ENCODE measurements at regions not wholly inside any gene's neighbourhood (a gene's known extent, or its start where the extent isn't known, plus 50 kb on each side); places are given as distances from the start of the nearest gene placed in this dataset.
"Not testable (repeated sequence)": the region's sequence is repeated elsewhere in the genome, so short reads cannot be mapped to it uniquely, and the experiment has no call there.

DNA sequence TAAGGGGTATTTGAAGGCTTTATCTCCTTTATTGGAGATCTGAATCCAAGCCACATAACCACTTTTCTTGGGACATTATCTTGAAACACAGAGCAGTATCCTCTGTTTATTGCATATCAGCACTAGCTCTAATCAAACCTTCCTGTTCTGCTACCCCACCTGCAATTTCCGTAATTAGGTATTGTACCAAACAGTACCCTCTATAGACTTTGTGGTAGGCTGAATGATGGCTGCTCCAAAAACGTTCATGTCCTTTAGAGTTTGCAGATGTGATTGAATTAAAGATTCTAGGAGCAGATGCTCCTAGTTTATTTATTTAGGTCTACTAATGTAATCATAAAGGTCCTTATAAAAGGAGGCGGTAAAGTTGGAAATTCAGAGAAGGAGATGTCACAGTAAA lies 573.0 kb upstream of the ATXN7L3B start:
- TF ChIP-seq, protein P1, sequence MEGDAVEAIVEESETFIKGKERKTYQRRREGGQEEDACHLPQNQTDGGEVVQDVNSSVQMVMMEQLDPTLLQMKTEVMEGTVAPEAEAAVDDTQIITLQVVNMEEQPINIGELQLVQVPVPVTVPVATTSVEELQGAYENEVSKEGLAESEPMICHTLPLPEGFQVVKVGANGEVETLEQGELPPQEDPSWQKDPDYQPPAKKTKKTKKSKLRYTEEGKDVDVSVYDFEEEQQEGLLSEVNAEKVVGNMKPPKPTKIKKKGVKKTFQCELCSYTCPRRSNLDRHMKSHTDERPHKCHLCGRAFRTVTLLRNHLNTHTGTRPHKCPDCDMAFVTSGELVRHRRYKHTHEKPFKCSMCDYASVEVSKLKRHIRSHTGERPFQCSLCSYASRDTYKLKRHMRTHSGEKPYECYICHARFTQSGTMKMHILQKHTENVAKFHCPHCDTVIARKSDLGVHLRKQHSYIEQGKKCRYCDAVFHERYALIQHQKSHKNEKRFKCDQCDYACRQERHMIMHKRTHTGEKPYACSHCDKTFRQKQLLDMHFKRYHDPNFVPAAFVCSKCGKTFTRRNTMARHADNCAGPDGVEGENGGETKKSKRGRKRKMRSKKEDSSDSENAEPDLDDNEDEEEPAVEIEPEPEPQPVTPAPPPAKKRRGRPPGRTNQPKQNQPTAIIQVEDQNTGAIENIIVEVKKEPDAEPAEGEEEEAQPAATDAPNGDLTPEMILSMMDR (IDR thresholded peaks at IDR 0.05; ENCODE audit: extremely low read depth, insufficient read depth, missing control alignments): no peak
- in situ Hi-C loops (cut with MboI; ENCODE audit: low pct_unique_long_range_greater_than_20kb, low sequenced_read_pairs, unreplicated experiment): no loop called here

DNA sequence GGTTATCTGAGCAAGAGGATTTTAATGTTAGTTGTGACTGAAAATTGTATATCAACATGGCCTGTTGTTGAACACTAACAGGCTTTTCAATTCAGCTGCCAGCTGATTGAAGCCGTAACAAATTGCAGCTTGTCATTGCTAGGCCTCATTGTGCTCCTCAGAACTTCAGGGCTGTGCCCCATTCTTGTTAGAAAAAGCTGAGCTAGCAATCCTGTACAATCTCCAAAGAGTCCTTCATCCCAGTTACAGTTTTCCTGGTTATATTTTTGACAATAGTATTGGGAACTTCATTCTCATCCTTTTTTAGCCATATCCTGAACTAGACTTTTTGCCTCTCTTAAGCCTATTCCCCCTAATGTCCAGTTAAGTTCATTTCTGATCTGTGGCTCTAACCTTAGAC lies 564.1 kb upstream of the ATXN7L3B start:
- TF ChIP-seq, protein P1 (IDR thresholded peaks at IDR 0.05; ENCODE audit: extremely low read depth, insufficient read depth, missing control alignments): no peak
- in situ Hi-C loops (cut with MboI; ENCODE audit: low pct_unique_long_range_greater_than_20kb, low sequenced_read_pairs, unreplicated experiment): no loop called here

More for the DNA sequence above, 573.0 kb upstream of the ATXN7L3B start:
- no peak for DNase-seq (ENCODE audit: low spot score)

DNA sequence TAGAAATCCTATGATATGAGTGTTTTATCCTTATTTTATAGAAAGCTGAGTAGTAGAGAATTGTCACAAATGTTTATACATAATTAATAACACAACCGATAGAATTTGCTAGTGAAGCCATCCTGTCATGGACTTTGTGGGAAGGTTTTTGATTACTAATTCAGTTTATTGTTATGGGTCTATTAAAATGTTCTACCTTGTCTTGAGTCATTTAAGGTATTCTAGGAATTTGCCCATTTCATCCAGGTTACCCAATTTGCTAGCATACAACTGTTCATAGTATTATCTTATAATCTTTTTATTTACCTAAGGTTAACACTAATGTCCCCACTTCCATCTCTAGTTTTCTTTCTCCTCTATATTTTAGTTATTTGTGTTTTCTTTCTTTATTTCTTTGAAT lies 553.1 kb upstream of the ATXN7L3B start:
- DNase-seq (ENCODE audit: low spot score): no peak
- TF ChIP-seq, protein P1 (IDR thresholded peaks at IDR 0.05; ENCODE audit: extremely low read depth, insufficient read depth, missing control alignments): no peak
- in situ Hi-C loops (cut with MboI; ENCODE audit: low pct_unique_long_range_greater_than_20kb, low sequenced_read_pairs, unreplicated experiment): no loop called here

More for the DNA sequence above, 564.1 kb upstream of the ATXN7L3B start:
- no peak for DNase-seq (ENCODE audit: low spot score)

DNA sequence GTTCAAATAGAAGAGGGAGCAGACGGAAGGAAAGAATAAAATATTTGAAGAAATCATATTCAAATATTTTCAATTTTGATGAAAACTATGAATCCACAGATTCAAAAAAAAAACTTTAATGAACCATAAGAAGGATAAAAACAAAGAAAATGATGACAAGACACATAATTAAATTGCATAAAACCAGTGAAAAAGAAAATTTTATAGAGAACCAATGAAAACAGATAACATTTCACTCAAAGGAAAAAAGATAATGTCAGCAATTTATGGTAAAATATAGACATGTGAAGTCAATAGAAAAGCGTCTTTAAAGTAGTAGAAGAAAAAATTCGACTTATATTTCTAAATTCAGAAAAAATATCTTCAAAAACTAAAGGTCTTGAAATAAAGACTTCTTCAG lies 546.5 kb upstream of the ATXN7L3B start:
- TF ChIP-seq, protein P1 (IDR thresholded peaks at IDR 0.05; ENCODE audit: extremely low read depth, insufficient read depth, missing control alignments): no peak
- in situ Hi-C loops (cut with MboI; ENCODE audit: low pct_unique_long_range_greater_than_20kb, low sequenced_read_pairs, unreplicated experiment): no loop called here
- no peak for DNase-seq (ENCODE audit: low spot score)

DNA sequence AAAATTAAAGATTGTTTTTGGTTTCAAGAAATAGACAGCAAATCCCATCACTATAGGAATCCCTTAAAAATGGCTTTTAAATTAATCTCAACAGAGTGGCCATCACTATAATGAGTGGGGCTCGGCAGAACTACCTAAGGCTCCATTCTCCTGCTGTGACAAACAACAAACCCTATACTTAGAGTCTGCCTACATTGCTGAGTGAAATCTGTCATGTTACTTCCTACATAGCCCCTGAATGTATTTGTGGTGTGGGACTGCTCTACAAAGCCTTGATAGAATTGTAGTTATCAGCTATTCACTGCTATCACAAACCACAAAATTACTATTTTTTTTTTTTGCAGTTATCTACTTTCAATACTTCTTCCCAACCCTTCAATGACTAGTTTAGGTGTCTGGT lies 538.7 kb upstream of the ATXN7L3B start:
- in situ Hi-C loops (cut with MboI; ENCODE audit: low pct_unique_long_range_greater_than_20kb, low sequenced_read_pairs, unreplicated experiment): no loop called here
- TF ChIP-seq, protein P1 (IDR thresholded peaks at IDR 0.05; ENCODE audit: extremely low read depth, insufficient read depth, missing control alignments): no peak
- DNase-seq (ENCODE audit: low spot score): no peak

DNA sequence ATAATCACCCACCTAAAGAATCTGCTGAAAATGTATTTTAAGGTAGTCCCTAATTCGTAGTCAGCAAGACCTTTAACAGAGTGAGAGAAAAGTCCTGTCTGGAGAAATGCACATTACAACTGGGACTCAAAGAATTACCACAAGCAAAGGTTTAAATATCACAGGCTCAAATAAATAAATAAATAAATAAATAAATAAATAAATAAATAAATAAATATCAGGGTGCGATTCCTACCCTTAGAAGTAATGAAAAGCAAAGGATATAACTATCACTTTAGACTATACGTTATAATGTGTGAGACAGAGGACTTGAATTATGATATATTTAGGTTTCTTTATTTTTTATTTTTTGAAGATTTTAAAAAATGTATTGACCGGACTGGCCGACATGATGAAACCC lies 522.5 kb upstream of the ATXN7L3B start:
- in situ Hi-C loops (cut with MboI; ENCODE audit: low pct_unique_long_range_greater_than_20kb, low sequenced_read_pairs, unreplicated experiment): no loop called here

DNA sequence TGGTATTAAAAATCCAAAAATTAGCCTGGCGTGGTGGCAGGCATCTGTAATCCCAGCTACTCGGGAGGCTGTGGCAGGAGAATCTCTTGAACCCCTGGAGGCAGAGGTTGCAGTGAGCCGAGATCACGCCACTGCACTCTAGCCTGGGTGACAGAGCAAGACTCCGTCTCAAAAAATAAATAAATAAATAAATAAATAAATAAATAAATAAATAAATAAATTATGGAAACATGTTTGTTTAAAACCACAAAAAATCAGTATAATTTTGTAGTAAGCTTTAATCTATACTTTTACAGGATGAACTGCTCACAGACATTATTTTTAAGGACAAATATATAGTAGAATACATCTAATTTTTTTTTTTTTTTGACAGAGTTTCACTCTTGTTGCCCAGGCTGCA lies 521.3 kb upstream of the ATXN7L3B start:
- in situ Hi-C loops (cut with MboI; ENCODE audit: low pct_unique_long_range_greater_than_20kb, low sequenced_read_pairs, unreplicated experiment); DNase-seq (ENCODE audit: low spot score): not testable (repeated sequence)

More for the DNA sequence above, 522.5 kb upstream of the ATXN7L3B start:
- TF ChIP-seq, protein P1 (IDR thresholded peaks at IDR 0.05; ENCODE audit: extremely low read depth, insufficient read depth, missing control alignments): no peak
- DNase-seq (ENCODE audit: low spot score): no peak

Measured in GM13977 (cell line).